Cardiac muscle cell (in vitro differentiated cells and primary cell): ENCODE measurements at regions not wholly inside any gene's neighbourhood (a gene's known extent, or its start where the extent isn't known, plus 50 kb on each side); places are given as distances from the start of the nearest gene placed in this dataset.
"Not testable (repeated sequence)": the region's sequence is repeated elsewhere in the genome, so short reads cannot be mapped to it uniquely, and the experiment has no call there.

Experiments
- DNase-seq, 2 donors: peaks; one replicate each; pipeline versions ENCODE4 v3.0.0 to v3.0.0-alpha.2; 2010 to 2017; ENCODE audit warnings: low read depth in 1 of 2, low spot score in 1 of 2
- H3K27ac ChIP-seq: fragments of 200-600 bp; sonication (generic); 2 replicates; pipeline ENCODE4 v1.5.1; 2016
- H3K27me3 ChIP-seq: fragments of 200-600 bp; sonication (generic); 2 replicates; pipeline ENCODE4 v1.6.0; 2016; ENCODE audit warnings: control low read depth
- H3K36me3 ChIP-seq: fragments of 200-600 bp; sonication (generic); 2 replicates; pipeline ENCODE4 v1.5.1; 2016; ENCODE audit warnings: control low read depth
- H3K4me1 ChIP-seq: fragments of 200-600 bp; sonication (generic); 2 replicates; pipeline ENCODE4 v1.8.1; 2017; ENCODE audit warnings: low read depth, mild to moderate bottlenecking, mixed run types
- H3K4me3 ChIP-seq: fragments of 200-600 bp; sonication (generic); 2 replicates; pipeline ENCODE4 v1.5.1; 2016; ENCODE audit warnings: mild to moderate bottlenecking
- H3K9me3 ChIP-seq: fragments of 200-600 bp; sonication (generic); 2 replicates; pipeline ENCODE4 v1.5.1; 2017; ENCODE audit warnings: low read depth, mild to moderate bottlenecking, control low read depth
- CTCF ChIP-seq: IDR thresholded peaks from 2 replicates; pipeline ENCODE4 v1.5.1; 2012; ENCODE audit warnings: low read depth, mild to moderate bottlenecking, low read length

GRCh38 chr11:22539821-22540256 is 85.8 kb downstream of the FANCF start:
- no peak overlapping the region for H3K4me3 ChIP-seq
- peak; percentile 20 to 35 for DNase-seq
- no peaks in the 10 kb centered on the region for H3K27me3 ChIP-seq
- no peaks in the 10 kb centered on the region for H3K9me3 ChIP-seq
- H3K4me1 ChIP-seq = no peaks in the 10 kb centered on the region
- TF ChIP-seq CTCF = peak; percentile 54
- H3K36me3 ChIP-seq = no peaks in the 10 kb centered on the region
- H3K27ac ChIP-seq = no peak overlapping the region

- TF ChIP-seq CTCF = no peak
These were observed 89.6 kb downstream of the FANCF start for GRCh38 chr11:22536071-22536470.

GRCh38 chr11:22528612-22529429 is 96.8 kb downstream of the FANCF start:
- H3K9me3 ChIP-seq, H3K4me3 ChIP-seq, H3K27me3 ChIP-seq, DNase-seq, H3K27ac ChIP-seq, H3K36me3 ChIP-seq, H3K4me1 ChIP-seq: not testable (repeated sequence)

More at GRCh38 chr11:22536071-22536470, 89.6 kb downstream of the FANCF start:
- Histone ChIP-seq H3K4me1 (no peaks in the 10 kb centered on the region), H3K4me3 (no peak overlapping the region), H3K27ac (no peak overlapping the region), H3K36me3 (no peaks in the 10 kb centered on the region), H3K27me3 (no peaks in the 10 kb centered on the region), H3K9me3 (no peaks in the 10 kb centered on the region)
- DNase-seq = no peak

- Histone ChIP-seq H3K27ac (no peak overlapping the region), H3K9me3 (no peaks in the 10 kb centered on the region), H3K4me3 (no peak overlapping the region), H3K4me1 (no peaks in the 10 kb centered on the region), H3K27me3 (no peaks in the 10 kb centered on the region), H3K36me3 (no peaks in the 10 kb centered on the region)
- TF ChIP-seq CTCF = no peak
- DNase-seq = no peak
These were observed 103.4 kb downstream of the FANCF start for GRCh38 chr11:22522225-22522624.

GRCh38 chr11:22521226-22521625 is 104.4 kb downstream of the FANCF start:
- no peak for TF ChIP-seq CTCF
- Histone ChIP-seq H3K9me3 (no peaks in the 10 kb centered on the region), H3K27ac (no peak overlapping the region)

GRCh38 chr11:22520521-22520920 is 105.1 kb downstream of the FANCF start:
- no peak overlapping the region for H3K27ac ChIP-seq
- H3K4me1 ChIP-seq = no peaks in the 10 kb centered on the region
- TF ChIP-seq CTCF = no peak
- DNase-seq = no peak
- no peaks in the 10 kb centered on the region for H3K36me3 ChIP-seq
- H3K27me3 ChIP-seq = no peaks in the 10 kb centered on the region
- no peaks in the 10 kb centered on the region for H3K9me3 ChIP-seq
- no peak overlapping the region for H3K4me3 ChIP-seq

More at GRCh38 chr11:22521226-22521625, 104.4 kb downstream of the FANCF start:
- no peaks in the 10 kb centered on the region for H3K4me1 ChIP-seq
- peak in 1 of 2 donors; percentile 9 for DNase-seq
- H3K27me3 ChIP-seq = no peaks in the 10 kb centered on the region
- no peak overlapping the region for H3K4me3 ChIP-seq
- H3K36me3 ChIP-seq = no peaks in the 10 kb centered on the region

- H3K4me3 ChIP-seq, H3K27me3 ChIP-seq, H3K4me1 ChIP-seq, H3K27ac ChIP-seq, DNase-seq, H3K36me3 ChIP-seq, H3K9me3 ChIP-seq: not testable (repeated sequence)
These were observed 107.3 kb downstream of the FANCF start for GRCh38 chr11:22518344-22518743.
